ENCODE measurements at regions not wholly inside any gene's neighbourhood (a gene's known extent, or its start where the extent isn't known, plus 50 kb on each side); places are given as distances from the start of the nearest gene placed in this dataset.

DNA sequence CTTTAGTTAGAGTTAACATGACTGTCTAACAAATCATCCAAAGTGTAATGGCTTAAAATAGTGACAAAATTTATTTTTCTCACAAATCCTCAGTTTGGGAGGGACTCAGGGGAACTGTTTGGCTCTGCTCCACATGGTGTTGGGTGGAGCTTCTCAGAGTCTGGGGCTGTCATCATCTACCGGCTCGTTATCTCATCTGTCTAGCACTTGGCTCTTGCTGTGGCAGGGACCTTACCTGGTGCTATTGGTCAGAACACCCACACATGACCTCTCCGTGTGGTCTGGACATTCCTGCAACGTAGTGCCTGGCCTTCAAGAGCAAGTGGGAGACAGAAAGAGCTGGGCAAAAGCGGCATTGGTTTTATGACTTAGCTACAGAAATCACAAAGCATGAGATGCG is 866.9 kb upstream of the FRG1 start:
- no peak for TF ChIP-seq POLR2A (IDR thresholded peaks at IDR 0.05)
- TF ChIP-seq, protein P1, sequence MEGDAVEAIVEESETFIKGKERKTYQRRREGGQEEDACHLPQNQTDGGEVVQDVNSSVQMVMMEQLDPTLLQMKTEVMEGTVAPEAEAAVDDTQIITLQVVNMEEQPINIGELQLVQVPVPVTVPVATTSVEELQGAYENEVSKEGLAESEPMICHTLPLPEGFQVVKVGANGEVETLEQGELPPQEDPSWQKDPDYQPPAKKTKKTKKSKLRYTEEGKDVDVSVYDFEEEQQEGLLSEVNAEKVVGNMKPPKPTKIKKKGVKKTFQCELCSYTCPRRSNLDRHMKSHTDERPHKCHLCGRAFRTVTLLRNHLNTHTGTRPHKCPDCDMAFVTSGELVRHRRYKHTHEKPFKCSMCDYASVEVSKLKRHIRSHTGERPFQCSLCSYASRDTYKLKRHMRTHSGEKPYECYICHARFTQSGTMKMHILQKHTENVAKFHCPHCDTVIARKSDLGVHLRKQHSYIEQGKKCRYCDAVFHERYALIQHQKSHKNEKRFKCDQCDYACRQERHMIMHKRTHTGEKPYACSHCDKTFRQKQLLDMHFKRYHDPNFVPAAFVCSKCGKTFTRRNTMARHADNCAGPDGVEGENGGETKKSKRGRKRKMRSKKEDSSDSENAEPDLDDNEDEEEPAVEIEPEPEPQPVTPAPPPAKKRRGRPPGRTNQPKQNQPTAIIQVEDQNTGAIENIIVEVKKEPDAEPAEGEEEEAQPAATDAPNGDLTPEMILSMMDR (IDR thresholded peaks at IDR 0.05) = no peak
- TF ChIP-seq EP300 (IDR thresholded peaks at IDR 0.05) = no peak
